ENCODE measurements at regions not wholly inside any gene's neighbourhood (a gene's known extent, or its start where the extent isn't known, plus 50 kb on each side); places are given as distances from the start of the nearest gene placed in this dataset.

GRCh38 chr13:22761709-22762108 lies 419.1 kb upstream of the SGCG start:
- Histone ChIP-seq H3K27ac (no peak overlapping the region), H3K27me3 (no peaks in the 10 kb centered on the region), H3K9me3 (no peaks in the 10 kb centered on the region), H3K36me3 (no peaks in the 10 kb centered on the region), H3K4me1 (no peaks in the 10 kb centered on the region), H3K4me3 (no peak overlapping the region)
- no peak for DNase-seq
- intact Hi-C loops (cut with DNase I): loop anchor here in 1 of 10 donors (10.0 kb wide), 1 partner anchor 587 kb away; no protein-coding TSS in a partner anchor
- 90 to 92% methylated on average over 5 of the region's 5 CpGs for WGBS, 2 donors
- no peak for ATAC-seq
- no peak for TF ChIP-seq CTCF (IDR thresholded peaks at IDR 0.05)

GRCh38 chr13:22765547-22765946 lies 415.2 kb upstream of the SGCG start:
- Histone ChIP-seq H3K4me3 (no peak overlapping the region), H3K4me1 (no peaks in the 10 kb centered on the region), H3K27me3 (no peaks in the 10 kb centered on the region), H3K36me3 (no peaks in the 10 kb centered on the region), H3K27ac (no peak overlapping the region), H3K9me3 (no peaks in the 10 kb centered on the region)
- intact Hi-C loops (cut with DNase I): loop anchor here in 1 of 10 donors (10.0 kb wide), 1 partner anchor 591 kb away; no protein-coding TSS in a partner anchor
- 60 to 69% methylated on average over 3 of the region's 3 CpGs for WGBS, 2 donors
- no peak for TF ChIP-seq CTCF (IDR thresholded peaks at IDR 0.05)
- no peak for DNase-seq
- ATAC-seq: peak in 1 of 8 donors; percentile 11

- TF ChIP-seq CTCF (IDR thresholded peaks at IDR 0.05): no peak
- WGBS, 2 donors: 95% methylated on average over 23 of the region's 23 CpGs
- H3K4me1 ChIP-seq: no peaks in the 10 kb centered on the region
- ATAC-seq (no peak), DNase-seq (no peak)
- no peak overlapping the region for H3K27ac ChIP-seq
- no peaks in the 10 kb centered on the region for H3K36me3 ChIP-seq
- intact Hi-C loops (cut with DNase I): no loop called here
- no peak overlapping the region for H3K4me3 ChIP-seq
- H3K9me3 ChIP-seq: no peaks in the 10 kb centered on the region
- peaks cover 0 to 7% (median 0%) of the 10 kb centered on the region in 7 donors for H3K27me3 ChIP-seq
Observed at GRCh38 chr13:22770891-22771290, 409.9 kb upstream of the SGCG start.

GRCh38 chr13:22773465-22773864 lies 407.3 kb upstream of the SGCG start:
- DNase-seq (no peak), ATAC-seq (no peak)
- Histone ChIP-seq H3K36me3 (no peaks in the 10 kb centered on the region), H3K4me1 (no peaks in the 10 kb centered on the region), H3K27ac (no peak overlapping the region), H3K27me3 (peaks cover 0 to 9% (median 0%) of the 10 kb centered on the region in 7 donors), H3K9me3 (no peaks in the 10 kb centered on the region), H3K4me3 (no peak overlapping the region)
- no peak for TF ChIP-seq CTCF (IDR thresholded peaks at IDR 0.05)
- 67 to 78% methylated on average over 3 of the region's 3 CpGs for WGBS, 2 donors
- intact Hi-C loops (cut with DNase I): no loop called here
